ENCODE measurements at regions not wholly inside any gene's neighbourhood (a gene's known extent, or its start where the extent isn't known, plus 50 kb on each side); places are given as distances from the start of the nearest gene placed in this dataset.
A peak's percentile ranks its signal among the peaks of the same experiment; 100 is the strongest.

- H3K27me3 Mint-ChIP-seq, result peaks cover 9% of the 10 kb centered on the region
- DNase-seq (no peak), ATAC-seq (no peak)
- H3K27ac Mint-ChIP-seq, result no peak overlapping the region
- no peaks in the 10 kb centered on the region for H3K36me3 Mint-ChIP-seq (ENCODE audit: low read depth)
- no peak overlapping the region for H3K4me3 Mint-ChIP-seq
- no peaks in the 10 kb centered on the region for H3K9me3 ChIP-seq (ENCODE audit: control insufficient read depth, low read length, poor library complexity, severe bottlenecking)
- H3K4me1 Mint-ChIP-seq, result no peaks in the 10 kb centered on the region
Observed at GRCh38 chr1:224791362-224791941, 138.0 kb upstream of the DNAH14 start.

GRCh38 chr1:224795591-224795990 lies 133.9 kb upstream of the DNAH14 start:
- Mint-ChIP-seq H3K4me1 (no peaks in the 10 kb centered on the region), H3K27me3 (peaks cover 21% of the 10 kb centered on the region), H3K27ac (no peak overlapping the region), H3K36me3 (ENCODE audit: low read depth) (no peaks in the 10 kb centered on the region), H3K4me3 (no peak overlapping the region)
- no peaks in the 10 kb centered on the region for H3K9me3 ChIP-seq (ENCODE audit: control insufficient read depth, low read length, poor library complexity, severe bottlenecking)
- DNase-seq, result no peak
- no peak for ATAC-seq

- Mint-ChIP-seq H3K4me3 (no peak overlapping the region), H3K4me1 (no peaks in the 10 kb centered on the region), H3K36me3 (ENCODE audit: low read depth) (no peaks in the 10 kb centered on the region), H3K27ac (no peak overlapping the region), H3K27me3 (peaks cover 25% of the 10 kb centered on the region)
- H3K9me3 ChIP-seq (ENCODE audit: control insufficient read depth, low read length, poor library complexity, severe bottlenecking), result no peaks in the 10 kb centered on the region
- DNase-seq, result no peak
- ATAC-seq, result no peak
Observed at GRCh38 chr1:224799083-224799482, 130.4 kb upstream of the DNAH14 start.

- ATAC-seq (no peak), DNase-seq (no peak)
- H3K27ac Mint-ChIP-seq, result no peak overlapping the region
- no peaks in the 10 kb centered on the region for H3K9me3 ChIP-seq (ENCODE audit: control insufficient read depth, low read length, poor library complexity, severe bottlenecking)
- H3K36me3 Mint-ChIP-seq (ENCODE audit: low read depth), result no peaks in the 10 kb centered on the region
- peaks cover 2% of the 10 kb centered on the region for H3K4me1 Mint-ChIP-seq
- no peak overlapping the region for H3K4me3 Mint-ChIP-seq
- H3K27me3 Mint-ChIP-seq, result peaks cover 30% of the 10 kb centered on the region
Observed at GRCh38 chr1:224800486-224801119, 128.9 kb upstream of the DNAH14 start.

GRCh38 chr1:224801844-224802490 lies 127.5 kb upstream of the DNAH14 start:
- H3K4me1 Mint-ChIP-seq, result peaks cover 2% of the 10 kb centered on the region
- H3K36me3 Mint-ChIP-seq (ENCODE audit: low read depth), result no peaks in the 10 kb centered on the region
- DNase-seq (no peak), ATAC-seq (no peak)
- H3K27ac Mint-ChIP-seq, result no peak overlapping the region
- no peak overlapping the region for H3K4me3 Mint-ChIP-seq
- H3K9me3 ChIP-seq (ENCODE audit: control insufficient read depth, low read length, poor library complexity, severe bottlenecking), result no peaks in the 10 kb centered on the region
- H3K27me3 Mint-ChIP-seq, result peaks cover 30% of the 10 kb centered on the region

GRCh38 chr1:224802617-224803016 lies 126.9 kb upstream of the DNAH14 start:
- peaks cover 26% of the 10 kb centered on the region for H3K27me3 Mint-ChIP-seq
- H3K4me3 Mint-ChIP-seq, result no peak overlapping the region
- H3K36me3 Mint-ChIP-seq (ENCODE audit: low read depth), result no peaks in the 10 kb centered on the region
- ATAC-seq (no peak), DNase-seq (no peak)
- H3K9me3 ChIP-seq (ENCODE audit: control insufficient read depth, low read length, poor library complexity, severe bottlenecking), result no peaks in the 10 kb centered on the region
- H3K27ac Mint-ChIP-seq, result no peak overlapping the region
- peaks cover 2% of the 10 kb centered on the region for H3K4me1 Mint-ChIP-seq

GRCh38 chr1:224804220-224804619 lies 125.3 kb upstream of the DNAH14 start:
- Mint-ChIP-seq H3K27me3 (peaks cover 20% of the 10 kb centered on the region), H3K27ac (no peak overlapping the region), H3K4me1 (peaks cover 2% of the 10 kb centered on the region), H3K4me3 (no peak overlapping the region), H3K36me3 (ENCODE audit: low read depth) (no peaks in the 10 kb centered on the region)
- no peak for ATAC-seq
- DNase-seq, result no peak
- H3K9me3 ChIP-seq (ENCODE audit: control insufficient read depth, low read length, poor library complexity, severe bottlenecking), result no peaks in the 10 kb centered on the region

GRCh38 chr1:224805889-224806288 lies 123.6 kb upstream of the DNAH14 start:
- Mint-ChIP-seq H3K4me1 (peaks cover 2% of the 10 kb centered on the region), H3K27me3 (peaks cover 12% of the 10 kb centered on the region), H3K27ac (no peak overlapping the region), H3K36me3 (ENCODE audit: low read depth) (no peaks in the 10 kb centered on the region), H3K4me3 (no peak overlapping the region)
- no peak for ATAC-seq
- no peaks in the 10 kb centered on the region for H3K9me3 ChIP-seq (ENCODE audit: control insufficient read depth, low read length, poor library complexity, severe bottlenecking)
- DNase-seq, result no peak

- H3K36me3 Mint-ChIP-seq (ENCODE audit: low read depth), result no peaks in the 10 kb centered on the region
- peak overlapping the region; percentile 65 for H3K4me3 Mint-ChIP-seq
- H3K4me1 Mint-ChIP-seq, result peaks cover 2% of the 10 kb centered on the region
Observed at GRCh38 chr1:224809137-224809536, 120.3 kb upstream of the DNAH14 start.

GRCh38 chr1:224809613-224810012 lies 119.9 kb upstream of the DNAH14 start:
- DNase-seq (no peak), ATAC-seq (no peak)
- H3K9me3 ChIP-seq (ENCODE audit: control insufficient read depth, low read length, poor library complexity, severe bottlenecking), result no peaks in the 10 kb centered on the region
- no peak overlapping the region for H3K4me3 Mint-ChIP-seq
- H3K27me3 Mint-ChIP-seq, result peaks cover 5% of the 10 kb centered on the region
- peaks cover 2% of the 10 kb centered on the region for H3K4me1 Mint-ChIP-seq
- H3K36me3 Mint-ChIP-seq (ENCODE audit: low read depth), result no peaks in the 10 kb centered on the region
- no peak overlapping the region for H3K27ac Mint-ChIP-seq

More at GRCh38 chr1:224809137-224809536, 120.3 kb upstream of the DNAH14 start:
- DNase-seq (no peak), ATAC-seq (no peak)
- no peak overlapping the region for H3K27ac Mint-ChIP-seq
- H3K27me3 Mint-ChIP-seq, result peaks cover 5% of the 10 kb centered on the region
- no peaks in the 10 kb centered on the region for H3K9me3 ChIP-seq (ENCODE audit: control insufficient read depth, low read length, poor library complexity, severe bottlenecking)

- ATAC-seq (no peak), DNase-seq (no peak)
- Mint-ChIP-seq H3K36me3 (ENCODE audit: low read depth) (no peaks in the 10 kb centered on the region), H3K4me1 (no peaks in the 10 kb centered on the region), H3K27ac (no peak overlapping the region), H3K27me3 (peaks cover 6% of the 10 kb centered on the region), H3K4me3 (no peak overlapping the region)
- no peaks in the 10 kb centered on the region for H3K9me3 ChIP-seq (ENCODE audit: control insufficient read depth, low read length, poor library complexity, severe bottlenecking)
Observed at GRCh38 chr1:224811564-224811963, 117.9 kb upstream of the DNAH14 start.

GRCh38 chr1:224815647-224816046 lies 113.8 kb upstream of the DNAH14 start:
- DNase-seq (no peak), ATAC-seq (no peak)
- peaks cover 15% of the 10 kb centered on the region for H3K27me3 Mint-ChIP-seq
- no peak overlapping the region for H3K27ac Mint-ChIP-seq
- H3K36me3 Mint-ChIP-seq (ENCODE audit: low read depth), result no peaks in the 10 kb centered on the region
- H3K9me3 ChIP-seq (ENCODE audit: control insufficient read depth, low read length, poor library complexity, severe bottlenecking), result no peaks in the 10 kb centered on the region
- H3K4me1 Mint-ChIP-seq, result no peaks in the 10 kb centered on the region
- H3K4me3 Mint-ChIP-seq, result no peak overlapping the region

- DNase-seq (no peak), ATAC-seq (no peak)
- peaks cover 15% of the 10 kb centered on the region for H3K27me3 Mint-ChIP-seq
- no peaks in the 10 kb centered on the region for H3K36me3 Mint-ChIP-seq (ENCODE audit: low read depth)
- H3K27ac Mint-ChIP-seq, result no peak overlapping the region
- H3K4me3 Mint-ChIP-seq, result no peak overlapping the region
- H3K4me1 Mint-ChIP-seq, result no peaks in the 10 kb centered on the region
- no peaks in the 10 kb centered on the region for H3K9me3 ChIP-seq (ENCODE audit: control insufficient read depth, low read length, poor library complexity, severe bottlenecking)
Observed at GRCh38 chr1:224816062-224816461, 113.4 kb upstream of the DNAH14 start.

- ATAC-seq, result no peak
- Mint-ChIP-seq H3K36me3 (ENCODE audit: low read depth) (no peaks in the 10 kb centered on the region), H3K27me3 (peaks cover 15% of the 10 kb centered on the region)
Observed at GRCh38 chr1:224817382-224817781, 112.1 kb upstream of the DNAH14 start.

More at GRCh38 chr1:224817382-224817781, 112.1 kb upstream of the DNAH14 start:
- H3K27ac Mint-ChIP-seq, result no peak overlapping the region
- no peak overlapping the region for H3K4me3 Mint-ChIP-seq
- no peaks in the 10 kb centered on the region for H3K4me1 Mint-ChIP-seq
- no peak for DNase-seq
- no peaks in the 10 kb centered on the region for H3K9me3 ChIP-seq (ENCODE audit: control insufficient read depth, low read length, poor library complexity, severe bottlenecking)
